SH-SY5Y (cell line): ENCODE measurements at regions not wholly inside any gene's neighbourhood (a gene's known extent, or its start where the extent isn't known, plus 50 kb on each side); places are given as distances from the start of the nearest gene placed in this dataset.

Source experiments
- GATA2 ChIP-seq: IDR thresholded peaks from 2 replicates; pipeline ENCODE4 v1.6.1; 2011; ENCODE audit warnings: mild to moderate bottlenecking, low read depth, low read length
- GATA3 ChIP-seq: IDR thresholded peaks from 2 replicates; pipeline ENCODE4 v1.6.1; 2011; ENCODE audit warnings: low read depth, mild to moderate bottlenecking, low read length, moderate library complexity

GRCh38 chr10:111209692-111210091, 132.9 kb downstream of the ADRA2A start:
- no peak for TF ChIP-seq GATA3
- no peak for TF ChIP-seq GATA2
